Smooth muscle cell (in vitro differentiated cells): ENCODE measurements at regions not wholly inside any gene's neighbourhood (a gene's known extent, or its start where the extent isn't known, plus 50 kb on each side); places are given as distances from the start of the nearest gene placed in this dataset.

Experiments used
- DNase-seq: peaks from one replicate; lab custom pipeline; 2025; ENCODE audit not compliant: unreplicated experiment; lab: John Stamatoyannopoulos, UW
- H2AFZ ChIP-seq: fragments of 200-600 bp; sonication (generic); 2 replicates; pipeline ENCODE4 v1.6.0; 2016; ENCODE audit warnings: antibody characterized with exemption, low read depth, mild to moderate bottlenecking
- H3F3A ChIP-seq: fragments of 200-600 bp; sonication (generic); 2 replicates; pipeline ENCODE4 v1.6.0; 2017; ENCODE audit warnings: antibody characterized with exemption, low read depth
- H3K27ac ChIP-seq: fragments of 200-600 bp; sonication (generic); 2 replicates; pipeline ENCODE4 v1.5.1; 2016; ENCODE audit warnings: low read depth, mild to moderate bottlenecking
- H3K27me3 ChIP-seq: fragments of 200-600 bp; sonication (generic); 2 replicates; pipeline ENCODE4 v1.6.1; 2016; ENCODE audit warnings: low read depth, mild to moderate bottlenecking
- H3K36me3 ChIP-seq: fragments of 200-600 bp; sonication (generic); 2 replicates; pipeline ENCODE4 v1.5.1; 2016; ENCODE audit warnings: low read depth
- H3K4me1 ChIP-seq: fragments of 200-600 bp; sonication (generic); 2 replicates; pipeline ENCODE4 v1.5.1; 2016; ENCODE audit warnings: low read depth
- H3K4me2 ChIP-seq: fragments of 200-600 bp; sonication (generic); 2 replicates; pipeline ENCODE4 v1.6.0; 2016; ENCODE audit warnings: mild to moderate bottlenecking
- H3K4me3 ChIP-seq: fragments of 200-600 bp; sonication (generic); 2 replicates; pipeline ENCODE4 v1.5.1; 2016; ENCODE audit warnings: mild to moderate bottlenecking
- H3K79me2 ChIP-seq: fragments of 200-600 bp; sonication (generic); 2 replicates; pipeline ENCODE4 v1.6.0; 2016; ENCODE audit warnings: low read depth, mild to moderate bottlenecking
- H3K9ac ChIP-seq: fragments of 200-600 bp; sonication (generic); 2 replicates; pipeline ENCODE4 v1.6.0; 2016; ENCODE audit warnings: low read depth
- H3K9me3 ChIP-seq: fragments of 200-600 bp; sonication (generic); replicated peaks from 2 replicates; pipeline ENCODE4 v1.5.1; 2016; ENCODE audit warnings: low read depth
- H4K20me1 ChIP-seq: fragments of 200-600 bp; sonication (generic); 2 replicates; pipeline ENCODE4 v1.6.0; 2016; ENCODE audit warnings: low read depth
- WGBS: methylation state at CpG from one replicate; pipeline ENCODE4 v1.1.7; 2016; ENCODE audit warnings: low lambda C conversion rate; 5-methylcytosine and 5-hydroxymethylcytosine counted together
- TF ChIP-seq, protein P1 (sequence below): fragments of 200-600 bp; sonication (generic); IDR thresholded peaks from 2 replicates; pipeline ENCODE4 v1.5.1; 2017; ENCODE audit warnings: borderline replicate concordance, mild to moderate bottlenecking, antibody characterized with exemption; ENCODE audit not compliant: insufficient read depth, poor library complexity, severe bottlenecking

DNA sequence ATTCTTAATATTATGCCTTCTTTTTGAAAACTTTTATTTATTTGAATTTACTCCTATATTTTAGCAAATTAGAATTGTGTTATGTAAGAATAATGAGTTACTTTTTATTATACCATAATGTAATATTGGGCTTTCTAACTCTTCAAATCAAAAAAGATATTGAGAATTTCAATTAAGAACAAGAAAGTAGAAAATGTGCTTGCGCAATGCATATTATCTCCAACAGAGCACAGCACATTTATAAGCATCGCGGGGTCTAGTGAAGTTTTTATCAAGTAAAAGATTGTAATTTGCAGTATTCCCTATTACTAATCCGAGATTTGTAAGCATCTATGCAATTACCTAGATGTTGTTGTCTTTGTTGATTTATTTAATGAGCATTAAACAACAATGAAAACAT is 829.1 kb upstream of the CNTNAP5 start:
- WGBS: 93% methylated on average over 4 of the region's 4 CpGs
- TF ChIP-seq, protein P1, sequence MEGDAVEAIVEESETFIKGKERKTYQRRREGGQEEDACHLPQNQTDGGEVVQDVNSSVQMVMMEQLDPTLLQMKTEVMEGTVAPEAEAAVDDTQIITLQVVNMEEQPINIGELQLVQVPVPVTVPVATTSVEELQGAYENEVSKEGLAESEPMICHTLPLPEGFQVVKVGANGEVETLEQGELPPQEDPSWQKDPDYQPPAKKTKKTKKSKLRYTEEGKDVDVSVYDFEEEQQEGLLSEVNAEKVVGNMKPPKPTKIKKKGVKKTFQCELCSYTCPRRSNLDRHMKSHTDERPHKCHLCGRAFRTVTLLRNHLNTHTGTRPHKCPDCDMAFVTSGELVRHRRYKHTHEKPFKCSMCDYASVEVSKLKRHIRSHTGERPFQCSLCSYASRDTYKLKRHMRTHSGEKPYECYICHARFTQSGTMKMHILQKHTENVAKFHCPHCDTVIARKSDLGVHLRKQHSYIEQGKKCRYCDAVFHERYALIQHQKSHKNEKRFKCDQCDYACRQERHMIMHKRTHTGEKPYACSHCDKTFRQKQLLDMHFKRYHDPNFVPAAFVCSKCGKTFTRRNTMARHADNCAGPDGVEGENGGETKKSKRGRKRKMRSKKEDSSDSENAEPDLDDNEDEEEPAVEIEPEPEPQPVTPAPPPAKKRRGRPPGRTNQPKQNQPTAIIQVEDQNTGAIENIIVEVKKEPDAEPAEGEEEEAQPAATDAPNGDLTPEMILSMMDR: no peak
- no peaks in the 10 kb centered on the region for H4K20me1 ChIP-seq
- no peak overlapping the region for H3K4me2 ChIP-seq
- H3K4me3 ChIP-seq: no peak overlapping the region
- no peaks in the 10 kb centered on the region for H3K27me3 ChIP-seq
- no peak for DNase-seq
- H3K79me2 ChIP-seq: no peaks in the 10 kb centered on the region
- H3K9ac ChIP-seq: no peak overlapping the region
- no peaks in the 10 kb centered on the region for H3F3A ChIP-seq
- no peaks in the 10 kb centered on the region for H3K9me3 ChIP-seq
- H3K4me1 ChIP-seq: no peaks in the 10 kb centered on the region
- no peak overlapping the region for H2AFZ ChIP-seq
- no peak overlapping the region for H3K27ac ChIP-seq
- no peaks in the 10 kb centered on the region for H3K36me3 ChIP-seq

DNA sequence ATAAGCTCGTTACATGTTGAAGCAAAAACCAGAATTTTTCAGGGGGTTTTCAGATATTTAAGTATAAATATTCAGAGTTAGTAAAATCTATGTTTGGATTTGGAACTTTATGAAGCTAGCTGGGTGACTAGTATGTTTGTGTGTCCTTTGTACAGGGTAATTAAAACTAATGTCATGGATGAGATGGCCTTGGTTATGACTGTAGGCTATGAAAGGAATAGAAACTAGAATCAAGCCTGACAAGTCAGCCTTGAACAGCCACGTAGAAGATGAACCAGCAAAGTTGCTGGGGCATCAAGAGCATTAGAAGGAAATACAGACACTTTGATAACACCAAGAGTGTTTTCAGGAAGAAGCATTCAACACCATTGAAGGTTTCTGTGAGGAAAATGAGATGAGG is 825.1 kb upstream of the CNTNAP5 start:
- Histone ChIP-seq H3K27ac (no peak overlapping the region), H3F3A (no peaks in the 10 kb centered on the region), H3K9me3 (no peaks in the 10 kb centered on the region), H3K4me2 (no peak overlapping the region), H3K9ac (no peak overlapping the region), H3K4me3 (no peak overlapping the region), H3K36me3 (no peaks in the 10 kb centered on the region), H3K4me1 (no peaks in the 10 kb centered on the region), H2AFZ (no peak overlapping the region), H4K20me1 (no peaks in the 10 kb centered on the region), H3K79me2 (no peaks in the 10 kb centered on the region), H3K27me3 (no peaks in the 10 kb centered on the region)
- no peak for DNase-seq
- 81% methylated on average over 2 of the region's 2 CpGs for WGBS
- TF ChIP-seq, protein P1: no peak

DNA sequence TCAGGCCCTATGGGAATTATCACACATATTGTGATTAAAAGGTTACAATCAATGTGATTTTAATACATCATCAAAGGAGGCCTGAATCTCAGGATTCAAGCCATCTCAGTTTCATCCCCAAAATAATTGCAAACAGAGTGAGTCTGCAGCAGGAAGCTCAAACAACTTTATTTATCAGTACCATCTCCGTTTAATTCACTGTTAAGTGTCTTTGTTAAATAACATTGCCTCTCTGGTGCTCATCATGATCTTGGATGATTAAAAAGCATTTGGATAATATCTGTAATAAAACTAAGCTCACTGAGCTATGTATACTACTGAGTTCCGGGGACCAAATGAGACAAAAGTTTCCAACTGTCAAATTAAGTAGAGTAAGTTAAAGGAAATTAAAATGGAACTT is 817.8 kb upstream of the CNTNAP5 start:
- peak overlapping the region; percentile 35 for H2AFZ ChIP-seq
- no peak overlapping the region for H3K4me2 ChIP-seq
- H3K79me2 ChIP-seq: no peaks in the 10 kb centered on the region
- no peaks in the 10 kb centered on the region for H3K4me1 ChIP-seq
- no peaks in the 10 kb centered on the region for H3F3A ChIP-seq
- WGBS: 81% methylated on average over 2 of the region's 2 CpGs
- H3K4me3 ChIP-seq: no peak overlapping the region
- no peaks in the 10 kb centered on the region for H3K36me3 ChIP-seq
- H4K20me1 ChIP-seq: no peaks in the 10 kb centered on the region
- no peak overlapping the region for H3K27ac ChIP-seq
- DNase-seq: no peak
- no peak overlapping the region for H3K9ac ChIP-seq
- no peaks in the 10 kb centered on the region for H3K9me3 ChIP-seq
- H3K27me3 ChIP-seq: no peaks in the 10 kb centered on the region
- TF ChIP-seq, protein P1: no peak

DNA sequence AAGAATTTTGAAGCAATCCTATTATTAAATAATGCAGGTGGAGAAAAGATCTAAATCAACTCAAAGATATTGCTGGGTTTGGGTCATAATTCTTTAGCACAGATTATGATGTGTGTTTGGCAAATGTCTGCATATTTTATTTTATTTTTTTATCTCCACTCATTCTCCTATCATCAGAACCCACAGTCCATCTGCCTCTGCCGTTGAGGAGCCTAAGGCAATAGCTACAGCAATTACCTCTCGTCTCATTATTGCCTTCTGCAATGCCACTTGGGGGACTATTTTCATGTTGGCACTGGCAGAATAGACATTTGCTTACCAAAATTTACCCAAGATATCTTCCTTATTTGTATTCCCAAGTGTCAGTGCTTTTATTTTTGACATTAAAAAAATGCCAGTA is 815.9 kb upstream of the CNTNAP5 start:
- no peak overlapping the region for H3K4me3 ChIP-seq
- no peak for DNase-seq
- no peaks in the 10 kb centered on the region for H4K20me1 ChIP-seq
- H3K9me3 ChIP-seq: no peaks in the 10 kb centered on the region
- TF ChIP-seq, protein P1: no peak
- H3K27me3 ChIP-seq: no peaks in the 10 kb centered on the region
- no peak overlapping the region for H3K27ac ChIP-seq
- H3K4me1 ChIP-seq: no peaks in the 10 kb centered on the region
- no peaks in the 10 kb centered on the region for H3K79me2 ChIP-seq
- H2AFZ ChIP-seq: no peak overlapping the region
- H3F3A ChIP-seq: no peaks in the 10 kb centered on the region
- H3K4me2 ChIP-seq: no peak overlapping the region
- H3K36me3 ChIP-seq: no peaks in the 10 kb centered on the region
- 81% methylated on average over 2 of the region's 2 CpGs for WGBS
- H3K9ac ChIP-seq: no peak overlapping the region
